Left renal pelvis (tissue), 4 donors: ENCODE measurements at regions not wholly inside any gene's neighbourhood (a gene's known extent, or its start where the extent isn't known, plus 50 kb on each side); places are given as distances from the start of the nearest gene placed in this dataset.

Experiments used
- DNase-seq, 4 donors: peaks; one replicate each; pipeline ENCODE4 v3.0.0-alpha.2; 2013; ENCODE audit warnings: low read depth in 4 of 4, low spot score in 3 of 4

DNA sequence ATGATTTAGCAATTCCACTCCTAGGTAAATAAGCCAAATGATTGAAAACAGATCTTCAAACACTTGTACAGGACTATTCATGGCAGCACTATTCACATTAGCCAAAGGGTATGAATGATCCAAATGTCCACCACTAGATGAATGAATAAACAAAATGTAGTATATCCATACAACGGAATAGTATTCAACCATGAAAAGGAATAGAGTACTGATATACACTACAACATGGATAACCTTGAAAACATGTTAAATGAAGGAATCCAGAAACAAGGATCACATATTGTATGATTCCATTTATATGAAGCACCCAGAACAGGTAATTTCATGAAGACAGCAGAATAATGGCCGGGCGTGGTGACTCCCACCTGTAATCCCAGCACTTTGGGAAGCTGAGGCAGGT lies 78.2 kb upstream of the IGF1R start:
- DNase-seq, result no peak

DNA sequence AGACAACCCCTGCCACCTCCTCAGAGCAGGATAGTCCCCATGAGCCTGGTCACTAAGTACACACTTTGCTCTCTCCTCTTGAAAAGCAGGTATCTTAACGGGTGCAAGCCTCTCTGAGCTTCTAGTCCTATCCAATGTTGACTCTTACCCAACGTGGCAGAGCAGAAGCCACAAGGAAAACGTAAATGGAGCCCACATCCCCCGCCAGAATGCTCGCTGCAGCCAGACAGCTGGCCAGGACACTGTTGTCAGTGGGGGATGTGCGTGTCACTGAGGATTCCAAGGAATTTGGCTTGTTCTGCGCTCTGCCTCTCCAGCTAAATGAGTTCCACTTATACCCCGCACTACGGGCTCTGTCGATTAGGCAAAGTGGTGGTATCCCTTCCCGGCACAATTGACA lies 67.8 kb upstream of the IGF1R start:
- DNase-seq, result no peak

DNA sequence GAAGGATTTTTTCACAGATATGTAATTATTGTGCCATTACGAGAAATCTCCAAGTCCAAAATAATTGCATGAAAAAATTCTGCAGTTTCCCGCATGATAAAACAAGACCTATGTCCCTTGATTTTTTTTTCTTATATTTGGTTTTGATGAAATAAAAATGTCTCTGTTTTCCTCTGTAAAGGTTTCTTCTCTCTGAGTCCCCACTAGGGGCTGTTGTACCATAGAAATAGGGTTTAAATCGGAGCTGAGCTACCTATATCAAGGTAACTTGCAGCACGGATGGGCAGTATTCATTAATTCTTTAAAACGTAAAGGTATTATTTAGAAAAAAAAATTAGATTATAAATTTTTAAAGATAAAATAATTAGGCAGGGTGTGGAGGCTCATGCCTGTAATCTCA lies 66.6 kb upstream of the IGF1R start:
- no peak for DNase-seq

DNA sequence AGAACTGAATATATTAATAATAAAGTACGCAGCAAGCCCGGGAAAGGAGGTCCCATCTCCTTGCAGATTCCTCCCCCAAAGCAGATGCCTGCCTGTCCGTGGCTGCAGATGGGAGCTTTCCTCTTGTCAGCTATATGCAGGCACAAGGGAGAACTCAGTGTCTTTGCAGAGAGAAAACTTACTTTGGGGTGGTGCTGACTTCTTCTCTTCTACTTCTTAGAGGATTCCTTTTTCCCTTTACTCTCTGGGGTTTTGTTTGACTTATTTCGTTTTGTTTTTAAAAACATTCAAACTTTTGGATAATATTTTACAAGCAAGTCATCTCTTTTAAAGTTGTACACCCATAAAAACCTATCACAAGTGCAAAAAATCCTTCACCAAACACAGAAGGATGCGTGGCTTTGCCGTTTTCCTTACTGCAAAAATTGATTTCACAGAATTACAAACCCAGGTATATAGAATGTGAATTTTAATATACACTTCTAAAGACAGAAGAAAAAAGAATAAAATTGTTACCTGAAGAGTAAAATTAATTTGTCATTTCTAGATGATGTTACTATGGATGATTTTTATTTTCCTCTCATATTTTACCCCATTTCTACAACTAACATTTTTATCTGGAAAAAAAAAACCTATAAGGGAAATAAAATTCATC lies 65.3 kb upstream of the IGF1R start:
- no peak for DNase-seq

DNA sequence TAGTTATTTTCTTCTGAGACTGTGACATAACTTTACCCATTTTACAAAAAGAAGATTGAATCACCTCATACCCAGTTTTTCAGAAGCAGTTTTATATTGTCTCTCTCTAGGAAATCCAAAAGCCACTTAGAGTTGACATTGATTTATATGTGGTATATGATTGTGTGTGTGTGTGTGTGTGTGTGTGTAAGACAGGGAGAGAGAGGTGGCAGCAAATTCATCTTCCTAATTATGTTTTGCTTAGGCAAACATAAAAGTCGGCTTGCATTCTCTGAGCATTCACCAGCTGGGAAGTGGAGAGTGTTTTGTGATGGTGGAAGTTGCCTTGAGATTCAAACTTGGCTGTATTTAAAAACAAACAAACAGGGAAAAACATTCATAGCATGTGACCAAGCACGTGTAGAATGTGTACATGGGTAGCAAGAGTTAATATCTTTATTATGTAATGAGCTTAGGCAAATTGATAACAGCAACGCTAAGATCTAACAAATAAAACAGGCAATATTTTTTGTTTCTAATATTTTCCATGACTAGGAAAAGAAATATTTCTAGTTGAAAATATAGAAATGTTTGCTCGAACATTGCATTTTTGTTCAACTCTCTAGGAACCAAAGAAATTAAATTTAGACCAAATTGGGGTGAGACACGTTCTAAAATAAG lies 64.4 kb upstream of the IGF1R start:
- no peak for DNase-seq

DNA sequence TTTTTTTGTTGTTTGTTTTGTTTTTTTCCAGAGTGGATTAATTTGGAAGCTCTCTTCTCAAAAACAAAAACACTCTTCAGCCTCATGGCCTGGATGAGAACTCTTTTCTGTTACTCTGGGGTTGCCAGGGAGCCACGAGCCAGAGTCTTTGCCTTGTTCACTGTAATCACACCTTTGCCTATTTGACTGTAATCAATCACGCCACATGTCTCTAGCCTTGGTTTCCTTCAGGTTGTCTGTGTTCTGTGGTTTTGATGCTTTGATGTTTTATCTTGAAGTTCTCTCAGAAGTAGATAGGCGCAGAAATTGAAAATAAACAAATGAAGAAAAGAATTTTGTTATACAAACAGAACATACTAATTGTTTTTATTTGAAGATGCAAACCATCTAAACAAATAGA lies 62.3 kb upstream of the IGF1R start:
- no peak for DNase-seq

DNA sequence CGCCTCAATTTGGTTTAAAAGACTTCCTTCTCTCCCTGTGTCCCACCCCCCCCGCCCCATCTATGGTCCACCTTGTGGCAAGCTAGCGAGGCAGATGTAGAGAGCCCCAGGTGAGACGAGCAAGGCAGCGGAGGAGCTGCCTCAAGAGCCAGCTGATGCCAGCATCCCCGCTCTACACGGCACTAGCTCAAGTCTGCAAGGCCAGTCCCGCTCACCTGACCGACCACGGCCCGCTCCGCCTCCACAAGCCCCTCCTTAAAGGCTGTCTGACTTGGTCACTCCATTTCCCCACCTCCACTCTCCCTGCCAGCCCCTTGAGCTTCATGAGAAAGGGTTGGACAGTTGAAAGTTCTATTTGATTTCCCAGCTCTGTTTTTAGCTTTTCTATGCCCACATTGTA lies 56.2 kb upstream of the IGF1R start:
- no peak for DNase-seq

DNA sequence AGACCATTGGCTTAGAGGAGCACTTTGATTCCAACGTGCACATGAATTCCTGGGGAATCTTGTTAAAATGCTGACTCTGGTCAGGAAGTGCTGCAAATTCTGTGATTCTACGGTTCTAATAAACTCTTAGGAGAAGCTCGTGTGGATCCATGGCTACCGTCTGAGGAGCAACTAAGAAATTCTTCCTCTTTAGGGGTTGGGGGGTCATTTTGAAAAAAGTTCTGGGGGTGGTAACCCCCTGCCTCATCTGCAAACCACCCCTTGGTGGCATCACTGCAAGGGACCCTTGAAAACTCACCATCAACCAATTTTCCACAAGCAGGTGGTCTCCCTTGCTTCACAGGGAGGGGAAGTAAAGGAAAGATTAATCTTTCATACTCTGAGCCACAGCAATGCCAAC lies 52.2 kb upstream of the IGF1R start:
- no peak for DNase-seq

DNA sequence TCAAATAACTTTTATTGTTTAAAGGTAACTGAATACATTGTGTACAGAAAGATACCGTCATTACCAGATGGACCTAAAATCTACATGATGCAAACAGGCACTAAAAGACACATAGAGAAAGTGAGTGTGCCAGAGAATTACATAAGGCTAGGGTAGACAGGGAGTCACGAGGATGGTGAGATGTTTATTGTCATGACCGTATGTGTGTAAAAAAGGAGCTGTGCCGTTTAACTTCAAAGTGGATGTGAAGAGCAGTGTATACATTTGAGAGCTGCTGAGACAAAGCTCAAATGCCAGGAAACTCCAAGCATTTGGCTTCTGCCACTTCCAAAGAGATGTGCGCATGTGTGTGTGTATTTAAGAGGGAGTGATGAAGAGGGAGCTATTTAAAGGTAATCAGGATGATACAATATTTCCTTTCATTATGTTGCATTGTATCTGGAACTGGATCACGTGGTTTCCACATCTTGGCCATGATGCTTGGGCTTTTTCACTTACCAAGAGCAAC lies 51.4 kb upstream of the IGF1R start:
- no peak for DNase-seq

DNA sequence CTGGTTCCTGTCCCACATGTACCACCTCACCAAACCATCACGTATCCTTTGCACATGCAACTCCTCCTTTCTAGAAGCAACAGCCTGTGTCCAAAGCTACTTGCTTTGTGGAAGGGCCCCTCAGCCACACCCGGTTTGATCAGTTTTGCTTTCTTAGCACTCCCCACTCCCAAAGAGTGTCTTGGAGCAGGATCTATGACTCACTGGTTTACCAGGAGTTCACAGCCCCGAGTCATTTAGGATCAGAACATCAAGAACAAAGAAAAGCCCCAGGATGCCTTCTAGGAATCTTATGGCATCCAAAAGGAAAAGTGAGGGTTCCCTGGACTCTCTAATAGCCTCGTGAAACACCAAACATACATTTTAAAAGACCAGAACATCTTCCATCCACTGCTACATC lies 50.7 kb upstream of the IGF1R start:
- DNase-seq, result no peak
